ENCODE measurements at regions not wholly inside any gene's neighbourhood (a gene's known extent, or its start where the extent isn't known, plus 50 kb on each side); places are given as distances from the start of the nearest gene placed in this dataset.

- TF ChIP-seq EZH2phosphoT487 (IDR thresholded peaks at IDR 0.05; ENCODE audit: insufficient read depth, low read depth): no peak
- no peak for TF ChIP-seq EZH2 (IDR thresholded peaks at IDR 0.05; ENCODE audit: insufficient read depth, poor library complexity, severe bottlenecking)
These were observed 70.7 kb upstream of the USP24 start for GRCh38 chr1:55285834-55286233.
